Glutamatergic neuron (in vitro differentiated cells): ENCODE measurements at regions not wholly inside any gene's neighbourhood (a gene's known extent, or its start where the extent isn't known, plus 50 kb on each side); places are given as distances from the start of the nearest gene placed in this dataset.

Experiments
- DNase-seq: peaks from one replicate; pipeline ENCODE4 v3.0.0; 2022
- H3K27ac Mint-ChIP-seq: one replicate; pipeline ENCODE4 v1.8.0; 2020; ENCODE audit warnings: mild to moderate bottlenecking, mixed read lengths, inconsistent platforms; ENCODE audit not compliant: unreplicated experiment
- H3K27me3 Mint-ChIP-seq: one replicate; pipeline ENCODE4 v1.8.0; 2020; ENCODE audit warnings: mild to moderate bottlenecking, moderate library complexity, mixed read lengths, inconsistent platforms; ENCODE audit not compliant: unreplicated experiment
- H3K36me3 Mint-ChIP-seq: one replicate; pipeline ENCODE4 v1.8.0; 2020; ENCODE audit warnings: mild to moderate bottlenecking, mixed read lengths, inconsistent platforms; ENCODE audit not compliant: unreplicated experiment
- H3K4me1 Mint-ChIP-seq: one replicate; pipeline ENCODE4 v1.8.0; 2020; ENCODE audit warnings: mild to moderate bottlenecking, low read depth, mixed read lengths, inconsistent platforms; ENCODE audit not compliant: unreplicated experiment
- H3K4me3 Mint-ChIP-seq: one replicate; pipeline ENCODE4 v1.8.0; 2020; ENCODE audit warnings: mild to moderate bottlenecking, mixed read lengths, inconsistent platforms; ENCODE audit not compliant: unreplicated experiment
- H3K9me3 Mint-ChIP-seq: one replicate; pipeline ENCODE4 v1.8.0; 2020; ENCODE audit warnings: mild to moderate bottlenecking, moderate library complexity, mixed read lengths, inconsistent platforms; ENCODE audit not compliant: unreplicated experiment
- CTCF ChIP-seq: fragments of 200-600 bp; sonication (generic); IDR thresholded peaks from one replicate; pipeline ENCODE4 v1.5.0; 2021; ENCODE audit not compliant: partially characterized antibody, unreplicated experiment

GRCh38 chr10:111446966-111447365, 370.1 kb downstream of the ADRA2A start:
- Mint-ChIP-seq H3K4me1 (no peaks in the 10 kb centered on the region), H3K4me3 (no peak overlapping the region), H3K9me3 (no peaks in the 10 kb centered on the region), H3K36me3 (no peaks in the 10 kb centered on the region), H3K27me3 (no peaks in the 10 kb centered on the region), H3K27ac (no peak overlapping the region)
- no peak for TF ChIP-seq CTCF
- DNase-seq, result no peak

- no peaks in the 10 kb centered on the region for H3K9me3 Mint-ChIP-seq
- no peak for TF ChIP-seq CTCF
- DNase-seq, result no peak
- H3K36me3 Mint-ChIP-seq, result no peaks in the 10 kb centered on the region
- H3K27me3 Mint-ChIP-seq, result no peaks in the 10 kb centered on the region
- no peaks in the 10 kb centered on the region for H3K4me1 Mint-ChIP-seq
- no peak overlapping the region for H3K27ac Mint-ChIP-seq
- no peak overlapping the region for H3K4me3 Mint-ChIP-seq
Observed at GRCh38 chr10:111452153-111452552, 375.3 kb downstream of the ADRA2A start.

GRCh38 chr10:111455776-111456426, 379.1 kb downstream of the ADRA2A start:
- DNase-seq, result no peak
- H3K27me3 Mint-ChIP-seq, result no peaks in the 10 kb centered on the region
- H3K36me3 Mint-ChIP-seq, result peaks cover under 1% of the 10 kb centered on the region
- H3K9me3 Mint-ChIP-seq, result no peaks in the 10 kb centered on the region
- no peak overlapping the region for H3K4me3 Mint-ChIP-seq
- TF ChIP-seq CTCF, result no peak
- no peaks in the 10 kb centered on the region for H3K4me1 Mint-ChIP-seq
- H3K27ac Mint-ChIP-seq, result no peak overlapping the region

- Mint-ChIP-seq H3K27ac (no peak overlapping the region), H3K9me3 (peaks cover 7% of the 10 kb centered on the region), H3K27me3 (no peaks in the 10 kb centered on the region), H3K4me1 (no peaks in the 10 kb centered on the region), H3K4me3 (no peak overlapping the region), H3K36me3 (peaks cover 10% of the 10 kb centered on the region)
- no peak for DNase-seq
- no peak for TF ChIP-seq CTCF
Observed at GRCh38 chr10:111458256-111458655, 381.4 kb downstream of the ADRA2A start.

- Mint-ChIP-seq H3K36me3 (peaks cover 10% of the 10 kb centered on the region), H3K27ac (no peak overlapping the region), H3K4me1 (no peaks in the 10 kb centered on the region), H3K9me3 (peaks cover 7% of the 10 kb centered on the region), H3K4me3 (no peak overlapping the region), H3K27me3 (no peaks in the 10 kb centered on the region)
- no peak for TF ChIP-seq CTCF
- no peak for DNase-seq
Observed at GRCh38 chr10:111459967-111460366, 383.1 kb downstream of the ADRA2A start.
